ENCODE measurements at regions not wholly inside any gene's neighbourhood (a gene's known extent, or its start where the extent isn't known, plus 50 kb on each side); places are given as distances from the start of the nearest gene placed in this dataset.

DNA sequence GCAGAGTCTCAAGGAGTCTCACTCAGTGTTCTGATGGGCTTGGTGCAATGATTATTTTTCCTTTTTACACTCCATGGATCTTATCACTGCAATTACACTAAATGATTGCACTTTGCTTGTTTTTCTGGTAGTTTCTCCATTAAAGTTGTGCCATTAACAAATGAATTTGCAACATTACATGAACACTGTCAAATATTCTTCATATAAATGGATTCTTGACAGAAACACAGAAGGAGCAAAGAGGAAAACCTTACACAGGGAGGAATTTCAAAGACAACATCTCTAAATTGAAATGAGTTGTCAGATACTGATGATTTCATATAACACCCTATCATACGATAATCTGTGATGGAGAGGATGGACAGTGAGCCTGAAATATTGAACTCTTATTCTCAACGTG lies 65.4 kb upstream of the CHST9 start:
- BruUV-seq (replicated peaks), result no TSS peak

DNA sequence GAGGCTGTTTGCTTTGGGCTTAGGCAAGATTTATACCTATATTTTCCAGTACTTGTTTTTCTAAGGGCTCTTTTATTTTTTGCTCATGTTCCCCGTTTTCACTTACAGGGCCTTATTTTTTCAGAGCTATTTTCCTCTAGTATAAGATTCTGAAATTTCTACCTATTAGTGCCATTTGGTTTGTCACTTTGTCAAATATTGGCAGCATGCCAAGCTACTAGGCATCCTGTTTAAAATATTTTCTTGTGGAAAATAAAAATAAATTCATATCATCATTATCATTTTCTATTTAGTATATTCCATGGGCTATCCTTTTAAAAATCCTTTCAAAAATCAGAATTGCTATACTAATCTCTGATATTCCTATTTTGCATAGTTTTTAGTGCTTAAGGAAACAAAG lies 64.8 kb upstream of the CHST9 start:
- no peak for TF ChIP-seq EZH2 (IDR thresholded peaks at IDR 0.05; ENCODE audit: low read depth)
- TF ChIP-seq, protein P1, sequence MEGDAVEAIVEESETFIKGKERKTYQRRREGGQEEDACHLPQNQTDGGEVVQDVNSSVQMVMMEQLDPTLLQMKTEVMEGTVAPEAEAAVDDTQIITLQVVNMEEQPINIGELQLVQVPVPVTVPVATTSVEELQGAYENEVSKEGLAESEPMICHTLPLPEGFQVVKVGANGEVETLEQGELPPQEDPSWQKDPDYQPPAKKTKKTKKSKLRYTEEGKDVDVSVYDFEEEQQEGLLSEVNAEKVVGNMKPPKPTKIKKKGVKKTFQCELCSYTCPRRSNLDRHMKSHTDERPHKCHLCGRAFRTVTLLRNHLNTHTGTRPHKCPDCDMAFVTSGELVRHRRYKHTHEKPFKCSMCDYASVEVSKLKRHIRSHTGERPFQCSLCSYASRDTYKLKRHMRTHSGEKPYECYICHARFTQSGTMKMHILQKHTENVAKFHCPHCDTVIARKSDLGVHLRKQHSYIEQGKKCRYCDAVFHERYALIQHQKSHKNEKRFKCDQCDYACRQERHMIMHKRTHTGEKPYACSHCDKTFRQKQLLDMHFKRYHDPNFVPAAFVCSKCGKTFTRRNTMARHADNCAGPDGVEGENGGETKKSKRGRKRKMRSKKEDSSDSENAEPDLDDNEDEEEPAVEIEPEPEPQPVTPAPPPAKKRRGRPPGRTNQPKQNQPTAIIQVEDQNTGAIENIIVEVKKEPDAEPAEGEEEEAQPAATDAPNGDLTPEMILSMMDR (conservative IDR thresholded peaks at IDR 0.05), result no peak
- ChIA-PET CTCF (no interaction called here), POLR2A (ENCODE audit: unreplicated experiment) (no interaction called here)
- no peaks in the 10 kb centered on the region for H4K20me1 ChIP-seq (ENCODE audit: insufficient read depth)
- no peak overlapping the region for H3K4me2 ChIP-seq
- BruUV-seq (replicated peaks), result no TSS peak
- no peaks in the 10 kb centered on the region for H3K36me3 ChIP-seq (ENCODE audit: low read depth)
- no peak overlapping the region for H2AFZ ChIP-seq
- no peaks in the 10 kb centered on the region for H3K9me3 ChIP-seq (ENCODE audit: insufficient read depth, low read depth)
- no peak for DNase-seq
- no peak overlapping the region for H3K27ac ChIP-seq
- intact Hi-C loops (cut with micrococcal nuclease; ENCODE audit: unreplicated experiment), result no loop called here
- no peak overlapping the region for H3K4me3 ChIP-seq
- no peaks in the 10 kb centered on the region for H3K9me2 ChIP-seq (ENCODE audit: insufficient read depth)
- H3F3A ChIP-seq (ENCODE audit: insufficient read depth, low read depth), result no peaks in the 10 kb centered on the region
- no peaks in the 10 kb centered on the region for H3K4me1 ChIP-seq (replicated peaks; ENCODE audit: insufficient read depth)
- H3K79me2 ChIP-seq (ENCODE audit: low read depth), result no peaks in the 10 kb centered on the region
- H3K27me3 ChIP-seq (ENCODE audit: insufficient read depth, low read depth), result no peaks in the 10 kb centered on the region

More for the DNA sequence above, 65.4 kb upstream of the CHST9 start:
- DNase-seq, result no peak
- Histone ChIP-seq H3K27me3 (ENCODE audit: insufficient read depth, low read depth) (no peaks in the 10 kb centered on the region), H3K4me2 (no peak overlapping the region), H3K36me3 (ENCODE audit: low read depth) (no peaks in the 10 kb centered on the region), H3F3A (ENCODE audit: insufficient read depth, low read depth) (no peaks in the 10 kb centered on the region), H2AFZ (no peak overlapping the region), H3K27ac (no peak overlapping the region), H3K4me1 (replicated peaks; ENCODE audit: insufficient read depth) (no peaks in the 10 kb centered on the region), H3K4me3 (no peak overlapping the region), H3K9me3 (ENCODE audit: insufficient read depth, low read depth) (no peaks in the 10 kb centered on the region), H3K9me2 (ENCODE audit: insufficient read depth) (no peaks in the 10 kb centered on the region), H3K79me2 (ENCODE audit: low read depth) (no peaks in the 10 kb centered on the region), H4K20me1 (ENCODE audit: insufficient read depth) (no peaks in the 10 kb centered on the region)
- ChIA-PET CTCF (no interaction called here), POLR2A (ENCODE audit: unreplicated experiment) (no interaction called here)
- intact Hi-C loops (cut with micrococcal nuclease; ENCODE audit: unreplicated experiment), result no loop called here
- TF ChIP-seq, protein P1 (conservative IDR thresholded peaks at IDR 0.05), result no peak
- TF ChIP-seq EZH2 (IDR thresholded peaks at IDR 0.05; ENCODE audit: low read depth), result no peak

DNA sequence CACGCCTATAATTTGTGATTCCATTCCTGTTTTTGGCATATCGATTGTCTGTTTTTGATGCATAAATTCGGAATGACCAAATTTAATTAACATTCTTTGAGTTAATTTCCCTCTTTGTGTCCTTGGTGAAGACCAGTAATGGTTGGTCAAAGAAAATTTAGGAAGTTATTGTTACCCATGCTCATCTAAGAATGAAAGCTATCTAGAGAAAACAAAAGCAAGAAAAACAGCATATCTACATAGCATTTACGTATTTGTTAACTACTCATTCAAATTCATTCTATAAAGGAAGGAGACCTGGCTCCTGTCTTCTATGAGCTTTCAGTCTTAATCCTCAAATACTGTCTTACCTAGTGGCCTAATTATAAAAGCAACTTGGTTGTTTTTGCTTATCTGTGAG lies 59.2 kb upstream of the CHST9 start:
- no peaks in the 10 kb centered on the region for H3F3A ChIP-seq (ENCODE audit: insufficient read depth, low read depth)
- CTCF ChIA-PET, result no interaction called here
- BruUV-seq (replicated peaks), result no TSS peak

More for the DNA sequence above, 59.2 kb upstream of the CHST9 start:
- POLR2A ChIA-PET (ENCODE audit: unreplicated experiment), result no interaction called here
- H3K27me3 ChIP-seq (ENCODE audit: insufficient read depth, low read depth), result no peaks in the 10 kb centered on the region
- no peak overlapping the region for H3K4me3 ChIP-seq
- no peak overlapping the region for H3K4me2 ChIP-seq
- no peaks in the 10 kb centered on the region for H3K9me2 ChIP-seq (ENCODE audit: insufficient read depth)
- H3K9me3 ChIP-seq (ENCODE audit: insufficient read depth, low read depth), result no peaks in the 10 kb centered on the region
- H3K36me3 ChIP-seq (ENCODE audit: low read depth), result no peaks in the 10 kb centered on the region
- no peaks in the 10 kb centered on the region for H4K20me1 ChIP-seq (ENCODE audit: insufficient read depth)
- H3K27ac ChIP-seq, result no peak overlapping the region
- DNase-seq, result no peak
- H3K4me1 ChIP-seq (replicated peaks; ENCODE audit: insufficient read depth), result no peaks in the 10 kb centered on the region
- no peak for TF ChIP-seq EZH2 (IDR thresholded peaks at IDR 0.05; ENCODE audit: low read depth)
- TF ChIP-seq, protein P1 (conservative IDR thresholded peaks at IDR 0.05), result no peak
- no peaks in the 10 kb centered on the region for H3K79me2 ChIP-seq (ENCODE audit: low read depth)
- intact Hi-C loops (cut with micrococcal nuclease; ENCODE audit: unreplicated experiment), result no loop called here
- no peak overlapping the region for H2AFZ ChIP-seq

Measured in PC-9 (cell line).